ENCODE measurements at regions not wholly inside any gene's neighbourhood (a gene's known extent, or its start where the extent isn't known, plus 50 kb on each side); places are given as distances from the start of the nearest gene placed in this dataset.

GRCh38 chr11:114909866-114910265, 231.5 kb downstream of the NXPE2 start:
- Histone ChIP-seq H3K4me3 (no peak overlapping the region), H2AFZ (no peak overlapping the region), H4K20me1 (ENCODE audit: insufficient read depth, poor library complexity, severe bottlenecking) (no peaks in the 10 kb centered on the region), H3K9me3 (ENCODE audit: low read depth) (no peaks in the 10 kb centered on the region), H3K27ac (no peak overlapping the region), H3K79me2 (no peaks in the 10 kb centered on the region), H3K27me3 (no peaks in the 10 kb centered on the region), H3K9me2 (replicated peaks; ENCODE audit: insufficient read depth) (no peaks in the 10 kb centered on the region), H3K4me2 (no peak overlapping the region), H3K4me1 (ENCODE audit: insufficient read depth) (no peaks in the 10 kb centered on the region), H3K36me3 (replicated peaks; ENCODE audit: insufficient read depth, low read depth) (no peaks in the 10 kb centered on the region)
- DNase-seq (ENCODE audit: low spot score) = no peak
- TF ChIP-seq CTCF (IDR thresholded peaks at IDR 0.05; ENCODE audit: poor library complexity) = no peak
- TF ChIP-seq EZH2 (IDR thresholded peaks at IDR 0.05; ENCODE audit: borderline replicate concordance) = no peak
- no peak for TF ChIP-seq EZH2phosphoT487 (IDR thresholded peaks at IDR 0.05; ENCODE audit: low read depth, severe bottlenecking, unreplicated experiment)
- WGBS (ENCODE audit: low lambda C conversion rate, missing lambda C conversion rate) = 66% methylated on average over 3 of the region's 3 CpGs

GRCh38 chr11:114912826-114913225, 234.5 kb downstream of the NXPE2 start:
- H3K36me3 ChIP-seq (replicated peaks; ENCODE audit: insufficient read depth, low read depth) = no peaks in the 10 kb centered on the region
- H4K20me1 ChIP-seq (ENCODE audit: insufficient read depth, poor library complexity, severe bottlenecking) = no peaks in the 10 kb centered on the region
- TF ChIP-seq CTCF (IDR thresholded peaks at IDR 0.05; ENCODE audit: poor library complexity) (no peak), EZH2phosphoT487 (IDR thresholded peaks at IDR 0.05; ENCODE audit: low read depth, severe bottlenecking, unreplicated experiment) (no peak), EZH2 (IDR thresholded peaks at IDR 0.05; ENCODE audit: borderline replicate concordance) (no peak)
- H3K27ac ChIP-seq = no peak overlapping the region
- H3K4me3 ChIP-seq = no peak overlapping the region
- H3K27me3 ChIP-seq = no peaks in the 10 kb centered on the region
- DNase-seq (ENCODE audit: low spot score) = no peak
- H3K9me3 ChIP-seq (ENCODE audit: low read depth) = no peaks in the 10 kb centered on the region
- H2AFZ ChIP-seq = no peak overlapping the region
- no peaks in the 10 kb centered on the region for H3K9me2 ChIP-seq (replicated peaks; ENCODE audit: insufficient read depth)
- H3K4me1 ChIP-seq (ENCODE audit: insufficient read depth) = no peaks in the 10 kb centered on the region
- H3K4me2 ChIP-seq = no peak overlapping the region
- 88% methylated on average over 4 of the region's 4 CpGs for WGBS (ENCODE audit: low lambda C conversion rate, missing lambda C conversion rate)
- H3K79me2 ChIP-seq = no peaks in the 10 kb centered on the region

GRCh38 chr11:114914231-114915005, 236.1 kb downstream of the NXPE2 start:
- Histone ChIP-seq H3K4me1 (ENCODE audit: insufficient read depth) (no peaks in the 10 kb centered on the region), H2AFZ (no peak overlapping the region), H3K9me3 (ENCODE audit: low read depth) (no peaks in the 10 kb centered on the region), H3K27me3 (no peaks in the 10 kb centered on the region), H3K36me3 (replicated peaks; ENCODE audit: insufficient read depth, low read depth) (no peaks in the 10 kb centered on the region), H4K20me1 (ENCODE audit: insufficient read depth, poor library complexity, severe bottlenecking) (no peaks in the 10 kb centered on the region), H3K4me2 (no peak overlapping the region), H3K79me2 (no peaks in the 10 kb centered on the region), H3K9me2 (replicated peaks; ENCODE audit: insufficient read depth) (no peaks in the 10 kb centered on the region), H3K27ac (no peak overlapping the region), H3K4me3 (no peak overlapping the region)
- 89% methylated on average over 1 of the region's 1 CpG for WGBS (ENCODE audit: low lambda C conversion rate, missing lambda C conversion rate)
- no peak for DNase-seq (ENCODE audit: low spot score)
- no peak for TF ChIP-seq EZH2 (IDR thresholded peaks at IDR 0.05; ENCODE audit: borderline replicate concordance)
- no peak for TF ChIP-seq EZH2phosphoT487 (IDR thresholded peaks at IDR 0.05; ENCODE audit: low read depth, severe bottlenecking, unreplicated experiment)
- TF ChIP-seq CTCF (IDR thresholded peaks at IDR 0.05; ENCODE audit: poor library complexity) = no peak
